Stimulated activated naive CD4-positive, alpha-beta T cell (primary cell): ENCODE measurements at regions not wholly inside any gene's neighbourhood (a gene's known extent, or its start where the extent isn't known, plus 50 kb on each side); places are given as distances from the start of the nearest gene placed in this dataset.
A peak's percentile ranks its signal among the peaks of the same experiment; 100 is the strongest.
"Not testable (repeated sequence)": the region's sequence is repeated elsewhere in the genome, so short reads cannot be mapped to it uniquely, and the experiment has no call there.

Experiments used
- DNase-seq, 6 experiments: peaks; one replicate each; lab custom pipeline; 2025; lab: John Stamatoyannopoulos, UW

- no peak for DNase-seq
Observed at GRCh38 chr9:75197561-75197960, 109.2 kb downstream of the OSTF1 start.

GRCh38 chr9:75198436-75198835 is 110.1 kb downstream of the OSTF1 start:
- no peak for DNase-seq

- peak in 2 of 6 experiments; percentile 46 to 56 for DNase-seq
Observed at GRCh38 chr9:75200892-75201470, 112.7 kb downstream of the OSTF1 start.

- no peak for DNase-seq
Observed at GRCh38 chr9:75201480-75202209, 113.3 kb downstream of the OSTF1 start.

- not testable (repeated sequence) for DNase-seq
Observed at GRCh38 chr9:75207997-75208396, 119.7 kb downstream of the OSTF1 start.

GRCh38 chr9:75210215-75210614 is 121.9 kb downstream of the OSTF1 start:
- DNase-seq, result no peak

- no peak for DNase-seq
Observed at GRCh38 chr9:75213765-75214164, 125.5 kb downstream of the OSTF1 start.

- no peak for DNase-seq
Observed at GRCh38 chr9:75226403-75227139, 138.3 kb downstream of the OSTF1 start.

GRCh38 chr9:75228893-75229292 is 140.6 kb downstream of the OSTF1 start:
- DNase-seq, result no peak

- DNase-seq, result no peak
Observed at GRCh38 chr9:75229605-75230332, 141.5 kb downstream of the OSTF1 start.

- DNase-seq, result no peak
Observed at GRCh38 chr9:75230469-75230868, 142.2 kb downstream of the OSTF1 start.

GRCh38 chr9:75231167-75231566 is 142.9 kb downstream of the OSTF1 start:
- DNase-seq, result no peak

- no peak for DNase-seq
Observed at GRCh38 chr9:75233011-75233410, 144.7 kb downstream of the OSTF1 start.

GRCh38 chr9:75235632-75236031 is 147.3 kb downstream of the OSTF1 start:
- no peak for DNase-seq

- peak in 4 of 6 experiments; percentile 17 to 70 (median 53) for DNase-seq
Observed at GRCh38 chr9:75238311-75238976, 150.1 kb downstream of the OSTF1 start.

GRCh38 chr9:75239176-75239575 is 150.9 kb downstream of the OSTF1 start:
- no peak for DNase-seq

GRCh38 chr9:75242426-75242825 is 154.1 kb downstream of the OSTF1 start:
- no peak for DNase-seq

GRCh38 chr9:75246949-75247348 is 158.6 kb downstream of the OSTF1 start:
- DNase-seq, result no peak

GRCh38 chr9:75265525-75265972 is 177.2 kb downstream of the OSTF1 start:
- peak in 5 of 6 experiments; percentile 19 to 58 (median 26) for DNase-seq

- DNase-seq, result no peak
Observed at GRCh38 chr9:75269197-75269596, 180.9 kb downstream of the OSTF1 start.

- not testable (repeated sequence) for DNase-seq
Observed at GRCh38 chr9:75273055-75273454, 184.7 kb downstream of the OSTF1 start.

GRCh38 chr9:75274781-75275180 is 186.5 kb downstream of the OSTF1 start:
- no peak for DNase-seq
